Esophagus (tissue), 2 donors: ENCODE measurements at regions not wholly inside any gene's neighbourhood (a gene's known extent, or its start where the extent isn't known, plus 50 kb on each side); places are given as distances from the start of the nearest gene placed in this dataset.

Experiments used
- H3K27ac ChIP-seq, 2 donors: one replicate each; pipeline ENCODE4 v1.5.1; 2013; ENCODE audit warnings: low read depth in 2 of 2, mild to moderate bottlenecking in 2 of 2, inconsistent platforms in 1 of 2, low read length in 1 of 2, moderate library complexity in 1 of 2
- H3K27me3 ChIP-seq, 2 donors: one replicate each; pipeline ENCODE4 v1.6.1; 2013; ENCODE audit warnings: low read length in 2 of 2, control low read depth in 1 of 2, mild to moderate bottlenecking in 1 of 2; ENCODE audit not compliant: insufficient read depth in 2 of 2, control insufficient read depth in 1 of 2
- H3K36me3 ChIP-seq, 2 donors: one replicate each; pipeline ENCODE4 v1.6.1; 2013; ENCODE audit warnings: low read length in 1 of 2; ENCODE audit not compliant: control insufficient read depth in 2 of 2, insufficient read depth in 2 of 2
- H3K4me1 ChIP-seq, 2 donors: one replicate each; pipeline ENCODE4 v1.6.1; 2013; ENCODE audit warnings: low read length in 1 of 2; ENCODE audit not compliant: control insufficient read depth in 2 of 2, insufficient read depth in 2 of 2
- H3K4me3 ChIP-seq, 2 donors: one replicate each; pipeline ENCODE4 v1.5.1; 2013; ENCODE audit warnings: low read length in 2 of 2, mild to moderate bottlenecking in 2 of 2, low read depth in 1 of 2, moderate library complexity in 1 of 2
- H3K9me3 ChIP-seq, 2 donors: one replicate each; pipeline ENCODE4 v1.6.1; 2013; ENCODE audit warnings: mild to moderate bottlenecking in 2 of 2, low read depth in 1 of 2, low read length in 1 of 2, moderate library complexity in 1 of 2; ENCODE audit not compliant: control insufficient read depth in 2 of 2, insufficient read depth in 1 of 2
- WGBS, 2 donors: extraction: QIAGEN DNeasy Blood & Tissue Kit; methylation state at CpG; one replicate each; pipeline ENCODE4 v1.1.7; 2013; 5-methylcytosine and 5-hydroxymethylcytosine counted together
- donor health status: healthy with polysubstance abuse.
- donor health status: Bipolar disorder and iron deficiency.

GRCh38 chr13:100738176-100738855 is 63.7 kb upstream of the TMTC4 start:
- 89 to 94% methylated on average over 8 of the region's 8 CpGs for WGBS, 2 donors
- Histone ChIP-seq H3K9me3 (no peaks in the 10 kb centered on the region), H3K27ac (no peak overlapping the region), H3K4me3 (no peak overlapping the region), H3K36me3 (no peaks in the 10 kb centered on the region), H3K27me3 (no peaks in the 10 kb centered on the region), H3K4me1 (no peaks in the 10 kb centered on the region)

- H3K4me1 ChIP-seq, result no peaks in the 10 kb centered on the region
- H3K4me3 ChIP-seq, result no peak overlapping the region
- no peak overlapping the region for H3K27ac ChIP-seq
- WGBS, 2 donors, result 89 to 92% methylated on average over 9 of the region's 9 CpGs
- no peaks in the 10 kb centered on the region for H3K27me3 ChIP-seq
- no peaks in the 10 kb centered on the region for H3K9me3 ChIP-seq
- H3K36me3 ChIP-seq, result no peaks in the 10 kb centered on the region
Observed at GRCh38 chr13:100735494-100735893, 60.9 kb upstream of the TMTC4 start.

GRCh38 chr13:100734194-100734720 is 59.7 kb upstream of the TMTC4 start:
- no peak overlapping the region for H3K4me3 ChIP-seq
- no peaks in the 10 kb centered on the region for H3K4me1 ChIP-seq
- no peaks in the 10 kb centered on the region for H3K27me3 ChIP-seq
- H3K36me3 ChIP-seq, result no peaks in the 10 kb centered on the region
- 40 to 57% methylated on average over 1 of the region's 1 CpG for WGBS, 2 donors
- H3K9me3 ChIP-seq, result peaks cover 0 to under 1% of the 10 kb centered on the region in 2 donors
- H3K27ac ChIP-seq, result no peak overlapping the region

GRCh38 chr13:100733261-100733660 is 58.7 kb upstream of the TMTC4 start:
- no peak overlapping the region for H3K27ac ChIP-seq
- 93 to 96% methylated on average over 3 of the region's 3 CpGs for WGBS, 2 donors
- no peaks in the 10 kb centered on the region for H3K36me3 ChIP-seq
- peaks cover 0 to 4% of the 10 kb centered on the region in 2 donors for H3K9me3 ChIP-seq
- H3K27me3 ChIP-seq, result no peaks in the 10 kb centered on the region
- no peak overlapping the region for H3K4me3 ChIP-seq
- H3K4me1 ChIP-seq, result no peaks in the 10 kb centered on the region

GRCh38 chr13:100728201-100728600 is 53.6 kb upstream of the TMTC4 start:
- Histone ChIP-seq H3K27me3 (no peaks in the 10 kb centered on the region), H3K27ac (no peak overlapping the region), H3K9me3 (peaks cover 0 to 5% of the 10 kb centered on the region in 2 donors), H3K4me3 (no peak overlapping the region), H3K4me1 (peaks cover 0 to 2% of the 10 kb centered on the region in 2 donors), H3K36me3 (no peaks in the 10 kb centered on the region)
- 74 to 75% methylated on average over 5 of the region's 5 CpGs for WGBS, 2 donors

- Histone ChIP-seq H3K4me3 (no peak overlapping the region), H3K4me1 (peaks cover 0 to 2% of the 10 kb centered on the region in 2 donors), H3K27ac (no peak overlapping the region), H3K27me3 (no peaks in the 10 kb centered on the region), H3K36me3 (no peaks in the 10 kb centered on the region), H3K9me3 (peaks cover 0 to 5% of the 10 kb centered on the region in 2 donors)
- WGBS, 2 donors, result 73 to 74% methylated on average over 6 of the region's 6 CpGs
Observed at GRCh38 chr13:100725472-100725871, 50.9 kb upstream of the TMTC4 start.

- Histone ChIP-seq H3K27ac (no peak overlapping the region), H3K4me3 (no peak overlapping the region), H3K27me3 (no peaks in the 10 kb centered on the region), H3K4me1 (peaks cover 0 to 2% of the 10 kb centered on the region in 2 donors), H3K9me3 (peaks cover 0 to 5% of the 10 kb centered on the region in 2 donors), H3K36me3 (no peaks in the 10 kb centered on the region)
- 46 to 57% methylated on average over 4 of the region's 4 CpGs for WGBS, 2 donors
Observed at GRCh38 chr13:100724568-100724967, 50.0 kb upstream of the TMTC4 start.
